Natural killer cell (primary cell): ENCODE measurements at regions not wholly inside any gene's neighbourhood (a gene's known extent, or its start where the extent isn't known, plus 50 kb on each side); places are given as distances from the start of the nearest gene placed in this dataset.
A peak's percentile ranks its signal among the peaks of the same experiment; 100 is the strongest.

Source experiments
- ATAC-seq, 3 donors: fragments of 150-1000 bp in 2 of 3; fragments of 200-7000 bp in 1 of 3; cut with Tn5 transposase; 1 replicate in 1 of 3; 2 replicates in 2 of 3; pipeline ENCODE4 v1.10.0; 2021; ENCODE audit warnings: mild to moderate bottlenecking in 2 of 3, moderate library complexity in 2 of 3
- DNase-seq, 2 donors: peaks; one replicate each; pipeline versions ENCODE4 v3.0.0 to v3.0.0-alpha.2; 2013 to 2021; ENCODE audit warnings: mixed read lengths in 1 of 2
- H3K27ac ChIP-seq: one replicate; pipeline ENCODE4 v1.5.1; 2013; ENCODE audit warnings: mild to moderate bottlenecking, low read length
- H3K27me3 ChIP-seq: one replicate; pipeline ENCODE4 v1.6.1; 2013; ENCODE audit warnings: low read length; ENCODE audit not compliant: control insufficient read depth, insufficient read depth
- H3K36me3 ChIP-seq: one replicate; pipeline ENCODE4 v1.6.1; 2013; ENCODE audit warnings: low read length; ENCODE audit not compliant: control insufficient read depth, insufficient read depth
- H3K4me1 ChIP-seq: one replicate; pipeline ENCODE4 v1.6.1; 2013; ENCODE audit warnings: low read length; ENCODE audit not compliant: control insufficient read depth, insufficient read depth
- H3K4me3 ChIP-seq: one replicate; pipeline ENCODE4 v1.5.1; 2013; ENCODE audit warnings: low read length
- H3K9me3 ChIP-seq: one replicate; pipeline ENCODE4 v1.6.1; 2013; ENCODE audit warnings: low read length; ENCODE audit not compliant: control insufficient read depth, insufficient read depth
- H3K27ac Mint-ChIP-seq, 2 donors: one replicate each; pipeline ENCODE4 v1.8.0; 2022; ENCODE audit warnings: mild to moderate bottlenecking in 2 of 2, mixed read lengths in 2 of 2, moderate library complexity in 1 of 2
- H3K27me3 Mint-ChIP-seq, 2 donors: one replicate each; pipeline ENCODE4 v1.8.0; 2022; ENCODE audit warnings: low read depth in 2 of 2, mixed read lengths in 2 of 2
- H3K36me3 Mint-ChIP-seq: one replicate; pipeline ENCODE4 v1.8.0; 2022; ENCODE audit warnings: mixed read lengths
- H3K4me1 Mint-ChIP-seq, 2 donors: one replicate each; pipeline ENCODE4 v1.8.0; 2022; ENCODE audit warnings: mixed read lengths in 2 of 2
- H3K4me3 Mint-ChIP-seq: one replicate; pipeline ENCODE4 v1.8.0; 2022; ENCODE audit warnings: mild to moderate bottlenecking, moderate library complexity, mixed read lengths
- H3K9me3 Mint-ChIP-seq, 2 donors: one replicate each; pipeline ENCODE4 v1.8.0; 2022; ENCODE audit warnings: mixed read lengths in 2 of 2
- CTCF ChIP-seq: fragments of 200-600 bp; IDR thresholded peaks from one replicate; pipeline ENCODE4 v1.8.0; 2022; ENCODE audit warnings: antibody characterized with exemption
- WGBS: methylation state at CpG from one replicate; pipeline ENCODE4 v1.1.7; 2013; ENCODE audit warnings: missing lambda C conversion rate; ENCODE audit not compliant: insufficient coverage; 5-methylcytosine and 5-hydroxymethylcytosine counted together
- intact Hi-C: fragments of 100-400 bp; cut with micrococcal nuclease; formaldehyde crosslinking; loops from one replicate; pipeline ENCODE4 v1.14.2; 2022

- Histone ChIP-seq H3K27ac (no peak overlapping the region), H3K36me3 (no peaks in the 10 kb centered on the region), H3K9me3 (no peaks in the 10 kb centered on the region), H3K4me1 (peaks cover 6% of the 10 kb centered on the region), H3K27me3 (no peaks in the 10 kb centered on the region), H3K4me3 (no peak overlapping the region)
- DNase-seq (no peak), ATAC-seq (no peak)
- WGBS: 40% methylated on average over 1 of the region's 2 CpGs
- H3K4me3 Mint-ChIP-seq: peak overlapping the region; percentile 94
- intact Hi-C loops: no loop called here
- H3K27me3 Mint-ChIP-seq: peaks cover 10 to 38% of the 10 kb centered on the region in 2 donors
- no peaks in the 10 kb centered on the region for H3K9me3 Mint-ChIP-seq
- peaks cover 10 to 20% of the 10 kb centered on the region in 2 donors for H3K4me1 Mint-ChIP-seq
- H3K36me3 Mint-ChIP-seq: no peaks in the 10 kb centered on the region
- peak overlapping the region; percentile 86 to 94 for H3K27ac Mint-ChIP-seq
- TF ChIP-seq CTCF: no peak
Observed at GRCh38 chrX:52261125-52261462, 76.4 kb downstream of the MAGED4 start.

DNA sequence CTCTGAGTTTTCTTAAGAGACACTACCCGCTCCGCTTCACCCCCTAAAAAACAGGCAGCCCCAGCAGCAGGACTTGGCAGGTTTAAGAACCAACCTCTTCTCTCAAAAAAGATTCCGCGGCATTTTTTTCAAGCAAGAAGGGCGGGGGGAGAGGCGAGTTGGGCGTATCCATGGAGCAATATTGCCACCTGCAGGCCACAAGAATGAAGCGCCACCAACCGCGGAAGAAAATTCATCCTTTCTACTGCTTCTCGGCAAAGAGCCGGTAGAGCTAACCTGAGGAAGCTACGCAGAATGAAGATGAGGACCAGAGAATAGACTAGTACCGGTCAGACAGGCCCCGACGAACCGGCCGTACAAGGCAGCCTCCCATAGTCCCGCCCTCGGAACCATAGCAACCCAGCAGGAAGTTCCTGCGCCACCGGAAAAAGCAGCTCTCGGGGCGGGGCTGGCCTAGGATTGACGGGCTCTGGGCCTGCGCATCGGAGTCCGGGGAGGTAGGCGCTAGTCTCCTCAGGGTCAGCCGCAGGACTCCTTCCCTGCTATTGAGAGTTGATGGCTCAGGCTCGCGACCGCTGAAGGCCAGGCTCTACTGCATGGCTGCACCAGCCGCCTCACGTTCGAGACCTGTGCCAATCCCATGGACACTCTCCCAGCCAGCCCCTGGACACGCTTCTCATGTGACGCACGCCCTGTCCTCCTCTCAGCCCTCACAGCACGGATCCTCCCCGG lies 76.9 kb downstream of the MAGED4 start:
- Mint-ChIP-seq H3K4me3 (peak overlapping the region; percentile 94), H3K27ac (peak overlapping the region; percentile 86 to 94), H3K9me3 (no peaks in the 10 kb centered on the region), H3K27me3 (peaks cover 10 to 33% of the 10 kb centered on the region in 2 donors), H3K36me3 (no peaks in the 10 kb centered on the region), H3K4me1 (peaks cover 10 to 20% of the 10 kb centered on the region in 2 donors)
- Histone ChIP-seq H3K4me1 (peaks cover 6% of the 10 kb centered on the region), H3K4me3 (peak overlapping the region; percentile 64), H3K36me3 (no peaks in the 10 kb centered on the region), H3K27ac (peak overlapping the region; percentile 86), H3K27me3 (no peaks in the 10 kb centered on the region), H3K9me3 (no peaks in the 10 kb centered on the region)
- intact Hi-C loops: no loop called here
- DNase-seq (peak; percentile 77 to 91), ATAC-seq (peak; percentile 96 to 97 (median 97))
- peak; percentile 82 for TF ChIP-seq CTCF
- WGBS: under 1% methylated on average over 41 of the region's 41 CpGs

DNA sequence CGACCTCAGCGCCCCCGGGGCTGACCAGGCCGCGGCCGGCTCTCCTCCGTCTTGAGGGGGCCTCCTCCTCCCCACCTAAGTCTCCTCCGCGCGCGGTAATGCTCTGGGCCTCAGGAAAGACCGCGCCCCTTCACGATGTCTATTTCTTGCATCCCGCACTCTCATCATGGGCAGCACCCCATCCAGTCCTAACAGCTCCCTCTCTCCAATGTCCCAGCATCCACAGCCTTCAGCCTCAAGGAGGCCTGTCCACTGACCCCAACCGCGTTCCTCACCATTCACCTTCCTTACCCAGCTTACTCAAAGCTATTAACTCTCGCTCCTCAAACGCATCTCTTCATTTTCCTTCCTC lies 77.5 kb downstream of the MAGED4 start:
- peaks cover 6 to 28% of the 10 kb centered on the region in 2 donors for H3K27me3 Mint-ChIP-seq
- H3K36me3 Mint-ChIP-seq: no peaks in the 10 kb centered on the region
- H3K4me3 Mint-ChIP-seq: peak overlapping the region; percentile 94
- DNase-seq (no peak), ATAC-seq (no peak)
- Histone ChIP-seq H3K4me3 (peak overlapping the region; percentile 64), H3K9me3 (no peaks in the 10 kb centered on the region), H3K27me3 (no peaks in the 10 kb centered on the region), H3K27ac (peak overlapping the region; percentile 86), H3K4me1 (peaks cover 6% of the 10 kb centered on the region), H3K36me3 (no peaks in the 10 kb centered on the region)
- peak overlapping the region; percentile 86 to 94 for H3K27ac Mint-ChIP-seq
- TF ChIP-seq CTCF: no peak
- peaks cover 10 to 20% of the 10 kb centered on the region in 2 donors for H3K4me1 Mint-ChIP-seq
- H3K9me3 Mint-ChIP-seq: no peaks in the 10 kb centered on the region
- intact Hi-C loops: no loop called here
- WGBS: 16% methylated on average over 19 of the region's 19 CpGs

DNA sequence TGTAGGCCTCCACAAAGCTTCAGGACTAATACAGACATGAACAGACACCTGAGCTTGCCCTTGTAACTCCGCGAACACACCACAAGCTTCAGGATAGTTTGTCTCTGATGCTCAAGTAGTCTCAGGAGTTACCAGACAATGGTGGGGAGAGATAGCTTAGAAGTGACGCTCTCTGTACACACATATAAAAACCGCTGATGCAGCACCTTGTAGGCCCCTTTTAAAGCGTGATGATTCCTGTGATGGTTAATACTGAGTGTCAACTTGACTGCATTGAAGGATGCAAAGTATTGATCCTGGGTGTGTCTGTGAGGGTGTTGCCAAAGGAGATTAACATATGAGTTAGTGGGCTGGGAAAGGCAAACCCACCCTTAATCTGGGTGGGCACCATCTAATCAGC lies 78.7 kb downstream of the MAGED4 start:
- 71% methylated on average over 1 of the region's 5 CpGs for WGBS
- ATAC-seq (no peak), DNase-seq (no peak)
- no peaks in the 10 kb centered on the region for H3K9me3 ChIP-seq
- no peak overlapping the region for H3K4me3 Mint-ChIP-seq
- peak overlapping the region in 1 of 2 donors; percentile 86 for H3K27ac Mint-ChIP-seq
- H3K36me3 Mint-ChIP-seq: no peaks in the 10 kb centered on the region
- H3K36me3 ChIP-seq: no peaks in the 10 kb centered on the region
- H3K27me3 ChIP-seq: no peaks in the 10 kb centered on the region
- H3K4me1 ChIP-seq: peaks cover 6% of the 10 kb centered on the region
- no peaks in the 10 kb centered on the region for H3K9me3 Mint-ChIP-seq
- intact Hi-C loops: no loop called here
- no peak overlapping the region for H3K27ac ChIP-seq
- H3K27me3 Mint-ChIP-seq: peaks cover 2 to 17% of the 10 kb centered on the region in 2 donors
- H3K4me1 Mint-ChIP-seq: peaks cover 10 to 20% of the 10 kb centered on the region in 2 donors
- no peak for TF ChIP-seq CTCF
- H3K4me3 ChIP-seq: no peak overlapping the region
